Right forelimb (tissue), 1 donor: ENCODE measurements at regions not wholly inside any gene's neighbourhood (a gene's known extent, or its start where the extent isn't known, plus 50 kb on each side); places are given as distances from the start of the nearest gene placed in this dataset.
"Not testable (repeated sequence)": the region's sequence is repeated elsewhere in the genome, so short reads cannot be mapped to it uniquely, and the experiment has no call there.

Source experiments
- DNase-seq: peaks from one replicate; pipeline ENCODE4 v3.0.0-alpha.2; 2018

GRCh38 chr2:13252615-13253014 is 535.9 kb downstream of the TRIB2 start:
- DNase-seq: no peak

- DNase-seq: no peak
Measured at GRCh38 chr2:13255485-13255884, 538.7 kb downstream of the TRIB2 start.

DNA sequence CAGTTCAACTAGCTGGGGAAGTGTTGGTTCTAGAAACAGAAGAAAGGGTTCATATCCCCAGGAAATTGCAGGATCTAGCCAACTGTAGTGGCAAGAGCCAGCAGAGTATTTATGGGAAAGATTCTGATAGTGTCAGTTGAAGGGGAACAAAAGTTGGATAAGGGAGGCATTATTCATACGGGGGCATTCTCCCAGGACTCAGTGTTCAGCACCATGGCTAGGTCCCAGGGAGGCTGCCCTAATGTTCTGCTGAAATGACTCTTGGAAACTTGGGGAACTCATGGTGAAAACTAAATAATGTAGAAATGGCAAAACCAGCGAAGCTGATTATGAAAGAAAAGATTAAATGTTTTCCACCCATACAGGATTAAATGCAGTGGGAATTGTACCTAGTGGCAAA is 543.7 kb downstream of the TRIB2 start:
- no peak for DNase-seq

DNA sequence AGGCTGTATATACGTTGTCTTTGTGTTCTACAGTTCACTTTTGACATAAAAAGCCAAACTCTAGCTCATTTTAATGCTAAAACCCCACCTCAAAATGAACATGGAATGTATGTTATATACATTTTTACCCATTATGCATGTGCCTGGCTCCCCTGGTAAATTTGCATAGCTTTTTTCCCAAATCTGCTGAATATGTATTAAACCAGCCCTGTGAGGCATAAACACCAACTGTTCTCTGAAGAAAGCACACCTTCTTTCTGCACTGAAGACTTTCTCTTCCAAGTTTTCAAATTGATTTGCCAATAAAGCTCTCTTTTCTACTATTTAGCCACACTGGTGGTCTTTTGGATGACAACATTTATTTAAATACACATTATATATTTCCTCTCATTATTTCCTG is 549.4 kb downstream of the TRIB2 start:
- DNase-seq: no peak

- DNase-seq: no peak
Measured at GRCh38 chr2:13284688-13285087, 568.0 kb downstream of the TRIB2 start.

DNA sequence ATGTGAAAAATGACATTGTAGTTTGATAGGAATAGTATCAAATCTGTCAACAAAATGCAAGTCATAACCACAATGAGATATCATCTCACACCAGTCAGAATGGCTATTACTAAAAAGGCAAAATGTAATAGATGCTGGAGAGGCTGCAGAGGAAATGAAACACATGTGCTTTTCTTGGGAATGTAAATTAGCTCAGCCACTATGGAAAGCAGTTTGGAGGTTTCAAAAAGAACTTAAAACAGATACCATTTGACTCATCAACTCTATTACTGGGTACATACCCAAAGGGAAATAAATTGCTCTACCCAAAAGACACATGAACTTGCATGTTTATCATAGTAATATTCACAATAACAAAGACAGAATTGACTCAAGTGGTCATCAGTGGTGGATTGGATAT is 572.6 kb downstream of the TRIB2 start:
- DNase-seq: no peak

- DNase-seq: not testable (repeated sequence)
Measured at GRCh38 chr2:13308478-13308805, 591.7 kb downstream of the TRIB2 start.

- no peak for DNase-seq
Measured at GRCh38 chr2:13308989-13309388, 592.3 kb downstream of the TRIB2 start.

DNA sequence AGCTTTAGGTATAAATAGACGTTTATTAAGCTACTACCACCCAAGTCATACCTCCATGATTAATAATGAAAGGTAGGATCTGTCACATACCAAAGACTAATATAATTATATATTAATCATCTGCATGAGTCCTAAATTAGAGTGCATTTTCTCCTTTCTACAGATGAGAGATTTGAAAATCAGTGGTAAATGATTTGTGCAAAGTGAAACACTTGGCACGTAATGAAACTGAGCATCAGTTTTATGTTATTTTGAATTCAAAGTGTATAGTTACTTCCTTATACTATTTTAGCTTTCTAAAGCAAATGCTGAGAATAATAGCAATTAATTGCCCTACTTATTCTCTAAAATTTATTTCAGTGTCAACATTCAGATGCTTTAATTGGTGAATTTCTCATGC is 615.3 kb downstream of the TRIB2 start:
- no peak for DNase-seq

- DNase-seq: not testable (repeated sequence)
Measured at GRCh38 chr2:13334071-13334470, 617.3 kb downstream of the TRIB2 start.

GRCh38 chr2:13334545-13334944 is 617.8 kb downstream of the TRIB2 start:
- no peak for DNase-seq

GRCh38 chr2:13335862-13336535 is 619.3 kb downstream of the TRIB2 start:
- DNase-seq: no peak

GRCh38 chr2:13351068-13351467 is 634.3 kb downstream of the TRIB2 start:
- DNase-seq: no peak

- no peak for DNase-seq
Measured at GRCh38 chr2:13353083-13353482, 636.3 kb downstream of the TRIB2 start.

- DNase-seq: no peak
Measured at GRCh38 chr2:13354031-13354430, 637.3 kb downstream of the TRIB2 start.

- not testable (repeated sequence) for DNase-seq
Measured at GRCh38 chr2:13381928-13382327, 665.2 kb downstream of the TRIB2 start.

GRCh38 chr2:13389172-13389571 is 672.4 kb downstream of the TRIB2 start:
- not testable (repeated sequence) for DNase-seq

GRCh38 chr2:13390676-13391075 is 673.9 kb downstream of the TRIB2 start:
- DNase-seq: no peak

- no peak for DNase-seq
Measured at GRCh38 chr2:13401312-13401711, 684.6 kb downstream of the TRIB2 start.

GRCh38 chr2:13413989-13414388 is 697.3 kb downstream of the TRIB2 start:
- no peak for DNase-seq

GRCh38 chr2:13414897-13415296 is 698.2 kb downstream of the TRIB2 start:
- DNase-seq: no peak

- DNase-seq: no peak
Measured at GRCh38 chr2:13433954-13434353, 717.2 kb downstream of the TRIB2 start.

- not testable (repeated sequence) for DNase-seq
Measured at GRCh38 chr2:13443554-13444261, 727.0 kb downstream of the TRIB2 start.

DNA sequence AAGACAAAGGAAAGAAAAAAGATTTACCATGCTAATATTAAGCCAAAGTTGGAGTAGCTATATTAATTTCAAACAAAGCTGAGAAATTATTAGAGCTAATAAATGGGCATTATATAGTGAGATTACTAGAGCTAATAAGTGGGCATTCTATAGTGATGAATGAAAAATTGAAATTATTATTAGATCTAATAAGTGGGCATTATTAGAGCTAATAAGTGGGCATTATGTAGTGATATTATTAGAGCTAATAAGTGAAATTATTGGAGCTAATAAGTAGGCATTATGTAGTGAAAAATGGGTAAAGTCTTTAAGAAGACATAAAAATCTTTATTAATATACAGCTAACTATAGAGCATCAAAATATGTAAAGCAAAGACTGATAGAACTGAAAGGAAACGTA is 745.7 kb downstream of the TRIB2 start:
- no peak for DNase-seq

- no peak for DNase-seq
Measured at GRCh38 chr2:13466076-13466475, 749.3 kb downstream of the TRIB2 start.
